Spleen (tissue), 7 donors: ENCODE measurements at regions not wholly inside any gene's neighbourhood (a gene's known extent, or its start where the extent isn't known, plus 50 kb on each side); places are given as distances from the start of the nearest gene placed in this dataset.

Source experiments
- CTCF ChIP-seq, 11 experiments: fragments of 200-600 bp in 7 of 11; fragments of 450-650 bp in 4 of 11; sonication (generic) in 4 of 11; IDR thresholded peaks in 8 of 11; conservative IDR thresholded peaks in 3 of 11; 1 replicate in 7 of 11; 2 replicates in 4 of 11; pipeline versions ENCODE4 v1.4.0 to v1.8.0; 2016 to 2021; ENCODE audit warnings: antibody characterized with exemption in 11 of 11, inconsistent platforms in 4 of 11, mild to moderate bottlenecking in 1 of 11
- POLR2A ChIP-seq, 3 donors: fragments of 450-650 bp; IDR thresholded peaks; one replicate each; pipeline ENCODE4 v1.5.1; 2017; ENCODE audit warnings: antibody characterized with exemption in 3 of 3, mild to moderate bottlenecking in 1 of 3
- POLR2AphosphoS5 ChIP-seq, 3 donors: sonication (generic); formaldehyde crosslinking; IDR thresholded peaks; one replicate each; pipeline ENCODE4 v1.5.1; 2017; ENCODE audit warnings: antibody characterized with exemption in 3 of 3
- donor health status: DM: no; HTN: no; CAD: no; lungs with moderate emphysema.
- donor health status: DM: no; HTN: no; CAD: no.
- donor health status: DM: no; HTN: no; CAD: no.

- TF ChIP-seq CTCF (IDR thresholded peaks at IDR 0.05 in 8 of 11, conservative IDR thresholded peaks at IDR 0.05 in 3 of 11) = no peak
- TF ChIP-seq POLR2A (IDR thresholded peaks at IDR 0.05) = no peak
- TF ChIP-seq POLR2AphosphoS5 (IDR thresholded peaks at IDR 0.05) = no peak
These were observed 102.0 kb upstream of the MED13 start for GRCh38 chr17:62167076-62167475.
